DND-41 (cell line): ENCODE measurements at regions not wholly inside any gene's neighbourhood (a gene's known extent, or its start where the extent isn't known, plus 50 kb on each side); places are given as distances from the start of the nearest gene placed in this dataset.

Experiments
- EZH2 ChIP-seq: IDR thresholded peaks from 3 replicates; pipeline ENCODE4 v1.6.1; 2012; ENCODE audit warnings: borderline replicate concordance, low read depth, mild to moderate bottlenecking, moderate library complexity, low read length, inconsistent platforms; ENCODE audit not compliant: severe bottlenecking
- TF ChIP-seq, protein P1 (sequence below): IDR thresholded peaks from 2 replicates; pipeline ENCODE4 v1.5.1; 2012; ENCODE audit warnings: borderline replicate concordance, low read length, moderate library complexity, mild to moderate bottlenecking; ENCODE audit not compliant: poor library complexity, severe bottlenecking; ENCODE audit errors: extremely low read depth

DNA sequence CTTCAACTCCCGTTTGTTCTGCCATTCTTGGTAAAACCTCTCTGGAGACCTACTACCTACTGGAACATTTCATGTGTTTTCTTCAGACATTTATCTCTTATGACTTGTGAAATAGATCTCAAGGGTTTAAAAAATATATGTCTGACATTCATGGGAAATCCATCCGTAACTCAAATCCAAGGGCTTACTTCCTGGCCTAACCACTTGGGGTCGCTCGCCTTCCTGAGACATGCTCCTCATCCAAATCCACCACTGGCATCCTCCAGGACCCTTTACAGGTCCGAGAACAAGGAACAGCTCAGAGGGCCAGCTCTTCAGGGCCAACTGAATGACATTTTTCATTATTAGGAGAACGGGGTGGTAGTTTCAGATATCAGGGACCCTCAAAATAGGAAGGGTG, 235.1 kb upstream of the TUT7 start:
- TF ChIP-seq, protein P1, sequence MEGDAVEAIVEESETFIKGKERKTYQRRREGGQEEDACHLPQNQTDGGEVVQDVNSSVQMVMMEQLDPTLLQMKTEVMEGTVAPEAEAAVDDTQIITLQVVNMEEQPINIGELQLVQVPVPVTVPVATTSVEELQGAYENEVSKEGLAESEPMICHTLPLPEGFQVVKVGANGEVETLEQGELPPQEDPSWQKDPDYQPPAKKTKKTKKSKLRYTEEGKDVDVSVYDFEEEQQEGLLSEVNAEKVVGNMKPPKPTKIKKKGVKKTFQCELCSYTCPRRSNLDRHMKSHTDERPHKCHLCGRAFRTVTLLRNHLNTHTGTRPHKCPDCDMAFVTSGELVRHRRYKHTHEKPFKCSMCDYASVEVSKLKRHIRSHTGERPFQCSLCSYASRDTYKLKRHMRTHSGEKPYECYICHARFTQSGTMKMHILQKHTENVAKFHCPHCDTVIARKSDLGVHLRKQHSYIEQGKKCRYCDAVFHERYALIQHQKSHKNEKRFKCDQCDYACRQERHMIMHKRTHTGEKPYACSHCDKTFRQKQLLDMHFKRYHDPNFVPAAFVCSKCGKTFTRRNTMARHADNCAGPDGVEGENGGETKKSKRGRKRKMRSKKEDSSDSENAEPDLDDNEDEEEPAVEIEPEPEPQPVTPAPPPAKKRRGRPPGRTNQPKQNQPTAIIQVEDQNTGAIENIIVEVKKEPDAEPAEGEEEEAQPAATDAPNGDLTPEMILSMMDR = no peak
- no peak for TF ChIP-seq EZH2
